ENCODE measurements at regions not wholly inside any gene's neighbourhood (a gene's known extent, or its start where the extent isn't known, plus 50 kb on each side); places are given as distances from the start of the nearest gene placed in this dataset.

DNA sequence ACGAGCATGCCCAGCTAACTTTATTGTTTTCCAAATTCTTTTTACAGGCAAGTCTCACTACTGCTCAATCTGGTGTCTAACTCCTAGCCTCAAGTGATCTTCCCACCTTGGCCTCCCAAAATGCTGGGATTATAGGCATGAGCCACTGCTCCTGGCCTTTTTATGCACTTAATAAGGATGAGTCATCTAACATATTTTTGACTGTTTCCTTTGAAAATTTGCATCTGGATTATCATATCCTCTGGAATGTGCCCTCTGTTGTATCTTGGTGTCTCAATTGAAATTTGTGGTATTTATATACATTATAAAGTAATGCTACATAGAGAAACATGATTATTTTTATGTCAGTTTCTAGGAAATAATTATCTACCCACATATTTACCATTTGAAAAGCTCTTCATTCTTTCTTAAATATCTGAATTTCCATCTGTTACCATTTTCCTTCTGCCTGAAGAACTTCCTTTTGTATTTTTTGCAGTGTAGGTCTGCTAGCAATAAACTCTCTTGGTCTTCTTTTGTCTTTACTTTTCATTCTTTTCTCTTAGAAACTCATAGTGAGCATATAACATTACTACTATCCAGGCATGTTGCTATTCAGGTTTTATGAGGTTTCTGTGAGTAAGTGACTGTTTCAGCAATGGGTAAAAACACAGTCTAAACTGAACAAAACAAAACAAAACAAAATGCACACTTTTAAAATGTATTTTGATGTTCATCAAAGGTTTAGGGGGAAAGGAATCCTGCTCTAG is 52.8 kb upstream of the CNOT2 start:
- TF ChIP-seq, protein P1, sequence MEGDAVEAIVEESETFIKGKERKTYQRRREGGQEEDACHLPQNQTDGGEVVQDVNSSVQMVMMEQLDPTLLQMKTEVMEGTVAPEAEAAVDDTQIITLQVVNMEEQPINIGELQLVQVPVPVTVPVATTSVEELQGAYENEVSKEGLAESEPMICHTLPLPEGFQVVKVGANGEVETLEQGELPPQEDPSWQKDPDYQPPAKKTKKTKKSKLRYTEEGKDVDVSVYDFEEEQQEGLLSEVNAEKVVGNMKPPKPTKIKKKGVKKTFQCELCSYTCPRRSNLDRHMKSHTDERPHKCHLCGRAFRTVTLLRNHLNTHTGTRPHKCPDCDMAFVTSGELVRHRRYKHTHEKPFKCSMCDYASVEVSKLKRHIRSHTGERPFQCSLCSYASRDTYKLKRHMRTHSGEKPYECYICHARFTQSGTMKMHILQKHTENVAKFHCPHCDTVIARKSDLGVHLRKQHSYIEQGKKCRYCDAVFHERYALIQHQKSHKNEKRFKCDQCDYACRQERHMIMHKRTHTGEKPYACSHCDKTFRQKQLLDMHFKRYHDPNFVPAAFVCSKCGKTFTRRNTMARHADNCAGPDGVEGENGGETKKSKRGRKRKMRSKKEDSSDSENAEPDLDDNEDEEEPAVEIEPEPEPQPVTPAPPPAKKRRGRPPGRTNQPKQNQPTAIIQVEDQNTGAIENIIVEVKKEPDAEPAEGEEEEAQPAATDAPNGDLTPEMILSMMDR (IDR thresholded peaks at IDR 0.05), result no peak
- H3K4me1 ChIP-seq (ENCODE audit: control insufficient read depth in 1 of 2, insufficient read depth in 1 of 2, low read depth in 1 of 2, low read length in 1 of 2), result no peaks in the 10 kb centered on the region
- H3K27ac ChIP-seq, result no peak overlapping the region
- no peaks in the 10 kb centered on the region for H3K27me3 ChIP-seq
- no peaks in the 10 kb centered on the region for H3K36me3 ChIP-seq
- H3K9me3 ChIP-seq, result no peaks in the 10 kb centered on the region
- no peak overlapping the region for H3K4me3 ChIP-seq (ENCODE audit: low read depth in 1 of 2, low read length in 1 of 2)

Measured in neutrophil (primary cell).